GM12892 (cell line): ENCODE measurements at regions not wholly inside any gene's neighbourhood (a gene's known extent, or its start where the extent isn't known, plus 50 kb on each side); places are given as distances from the start of the nearest gene placed in this dataset.

Experiments
- DNase-seq: peaks from one replicate; pipeline ENCODE4 v3.0.0; 2011; ENCODE audit not compliant: insufficient read length
- FAIRE-seq: peaks from 2 replicates; lab custom pipeline; 2011; peaks lifted over from hg19 to GRCh38; lab: Jason Lieb, UNC
- POLR2A ChIP-seq: IDR thresholded peaks from 2 replicates; pipeline ENCODE4 v1.6.1; 2011; ENCODE audit warnings: low read depth, low read length, control low read depth
- POLR2AphosphoS5 ChIP-seq: IDR thresholded peaks from 2 replicates; pipeline ENCODE4 v1.6.1; 2011; ENCODE audit warnings: low read depth, low read length, control low read depth
- TAF1 ChIP-seq: IDR thresholded peaks from 2 replicates; pipeline ENCODE4 v1.6.1; 2011; ENCODE audit warnings: low read depth, mild to moderate bottlenecking, control low read depth, low read length, borderline replicate concordance

- FAIRE-seq (no peak), DNase-seq (no peak)
- TF ChIP-seq POLR2A: no peak
- TF ChIP-seq TAF1: no peak
- no peak for TF ChIP-seq POLR2AphosphoS5
Observed at GRCh38 chr12:97005174-97005573, 98.1 kb downstream of the NEDD1 start.

GRCh38 chr12:97005646-97006045 is 98.6 kb downstream of the NEDD1 start:
- FAIRE-seq (no peak), DNase-seq (no peak)
- TF ChIP-seq POLR2A (no peak), TAF1 (no peak), POLR2AphosphoS5 (no peak)

GRCh38 chr12:97006585-97006984 is 99.5 kb downstream of the NEDD1 start:
- DNase-seq (no peak), FAIRE-seq (no peak)
- TF ChIP-seq TAF1 (no peak), POLR2A (no peak), POLR2AphosphoS5 (no peak)

- TF ChIP-seq POLR2AphosphoS5: no peak
- no peak for TF ChIP-seq POLR2A
- FAIRE-seq (no peak), DNase-seq (no peak)
Observed at GRCh38 chr12:97016163-97016562, 109.1 kb downstream of the NEDD1 start.

GRCh38 chr12:97017213-97017612 is 110.2 kb downstream of the NEDD1 start:
- FAIRE-seq (no peak), DNase-seq (no peak)
- no peak for TF ChIP-seq POLR2A
- TF ChIP-seq POLR2AphosphoS5: no peak
- TF ChIP-seq TAF1: no peak

GRCh38 chr12:97022536-97023230 is 115.6 kb downstream of the NEDD1 start:
- DNase-seq: no peak
- no peak for TF ChIP-seq POLR2A

GRCh38 chr12:97024393-97024792 is 117.3 kb downstream of the NEDD1 start:
- no peak for TF ChIP-seq TAF1
- TF ChIP-seq POLR2A: no peak
- no peak for TF ChIP-seq POLR2AphosphoS5
- FAIRE-seq (no peak), DNase-seq (no peak)

More at GRCh38 chr12:97022536-97023230, 115.6 kb downstream of the NEDD1 start:
- FAIRE-seq: no peak

- TF ChIP-seq POLR2AphosphoS5: no peak
- TF ChIP-seq POLR2A: no peak
- no peak for TF ChIP-seq TAF1
- DNase-seq (no peak), FAIRE-seq (no peak)
Observed at GRCh38 chr12:97026901-97027300, 119.8 kb downstream of the NEDD1 start.

- DNase-seq: no peak
- no peak for TF ChIP-seq POLR2A
- TF ChIP-seq POLR2AphosphoS5: no peak
- no peak for TF ChIP-seq TAF1
- FAIRE-seq: no peak
Observed at GRCh38 chr12:97027482-97027881, 120.4 kb downstream of the NEDD1 start.

GRCh38 chr12:97038131-97038530 is 131.1 kb downstream of the NEDD1 start:
- DNase-seq (no peak), FAIRE-seq (no peak)
- no peak for TF ChIP-seq POLR2A
- no peak for TF ChIP-seq TAF1
- TF ChIP-seq POLR2AphosphoS5: no peak

GRCh38 chr12:97038834-97039233 is 131.8 kb downstream of the NEDD1 start:
- DNase-seq (no peak), FAIRE-seq (no peak)
- TF ChIP-seq POLR2A (no peak), POLR2AphosphoS5 (no peak), TAF1 (no peak)

- TF ChIP-seq TAF1 (no peak), POLR2AphosphoS5 (no peak), POLR2A (no peak)
- FAIRE-seq: no peak
Observed at GRCh38 chr12:97046901-97047300, 139.8 kb downstream of the NEDD1 start.

GRCh38 chr12:97047361-97047760 is 140.3 kb downstream of the NEDD1 start:
- DNase-seq (no peak), FAIRE-seq (no peak)
- no peak for TF ChIP-seq TAF1
- TF ChIP-seq POLR2A: no peak
- TF ChIP-seq POLR2AphosphoS5: no peak

More at GRCh38 chr12:97046901-97047300, 139.8 kb downstream of the NEDD1 start:
- no peak for DNase-seq
